WTC11 (cell line): ENCODE measurements at regions not wholly inside any gene's neighbourhood (a gene's known extent, or its start where the extent isn't known, plus 50 kb on each side); places are given as distances from the start of the nearest gene placed in this dataset.

Source experiments
- ATAC-seq: fragments of 200-7000 bp; cut with Tn5 transposase; 2 replicates; pipeline ENCODE4 v1.10.0; 2021; ENCODE audit warnings: mild to moderate bottlenecking, moderate library complexity
- CTCF ChIA-PET: fragments of 300-600 bp; sonication (Branson Sonifier 250); formaldehyde crosslinking; loops from one replicate; lab custom pipeline; 2021; ENCODE audit warnings: antibody characterized with exemption; lab: Charles Lee
- POLR2A ChIA-PET: fragments of 350-600 bp; sonication (Branson Sonifier 250); formaldehyde crosslinking; loops from one replicate; lab custom pipeline; 2021; ENCODE audit warnings: antibody characterized with exemption; lab: Charles Lee
- DNase-seq: peaks from one replicate; pipeline ENCODE4 v3.0.0; 2021; ENCODE audit warnings: low spot score
- H3K27ac Mint-ChIP-seq: 2 replicates; pipeline ENCODE4 v1.8.0; 2021; ENCODE audit warnings: mixed read lengths
- H3K27me3 Mint-ChIP-seq: 2 replicates; pipeline ENCODE4 v1.8.0; 2021; ENCODE audit warnings: low read depth, mild to moderate bottlenecking, moderate library complexity, mixed read lengths
- H3K36me3 Mint-ChIP-seq: 2 replicates; pipeline ENCODE4 v1.8.0; 2021; ENCODE audit warnings: mixed read lengths
- H3K4me1 Mint-ChIP-seq: 2 replicates; pipeline ENCODE4 v1.8.0; 2022; ENCODE audit warnings: mixed read lengths
- H3K4me3 Mint-ChIP-seq: 2 replicates; pipeline ENCODE4 v1.8.0; 2021; ENCODE audit warnings: mild to moderate bottlenecking, moderate library complexity, mixed read lengths
- H3K9me3 Mint-ChIP-seq: 2 replicates; pipeline ENCODE4 v1.8.0; 2021; ENCODE audit warnings: mixed read lengths
- ELF4 ChIP-seq: sonication (generic); formaldehyde crosslinking; IDR thresholded peaks from 2 replicates; pipeline ENCODE4 v1.8.1; 2022; ENCODE audit warnings: low read depth, mild to moderate bottlenecking, moderate library complexity, missing genetic modification reagents
- EMX1 ChIP-seq: fragments of 250-450 bp; sonication (Bioruptor Pico); IDR thresholded peaks from 2 replicates; pipeline ENCODE4 v1.8.0; 2021; ENCODE audit warnings: mild to moderate bottlenecking
- ETV6 ChIP-seq: sonication (generic); formaldehyde crosslinking; IDR thresholded peaks from 2 replicates; pipeline ENCODE4 v1.8.1; 2022; ENCODE audit warnings: mild to moderate bottlenecking, missing genetic modification reagents
- GABPB1 ChIP-seq: sonication (generic); formaldehyde crosslinking; IDR thresholded peaks from 2 replicates; pipeline ENCODE4 v1.8.1; 2023; ENCODE audit warnings: mild to moderate bottlenecking, missing genetic modification reagents
- GRHL2 ChIP-seq: fragments of 250-450 bp; sonication (Bioruptor Pico); IDR thresholded peaks from 2 replicates; pipeline ENCODE4 v1.8.0; 2022; ENCODE audit warnings: mild to moderate bottlenecking, moderate library complexity; ENCODE audit not compliant: insufficient replicate concordance, severe bottlenecking
- GTF2I ChIP-seq: fragments of 250-450 bp; sonication (Bioruptor Pico); conservative IDR thresholded peaks from 2 replicates; pipeline ENCODE4 v1.4.0; 2021; ENCODE audit warnings: mild to moderate bottlenecking
- NR3C1 ChIP-seq: sonication (generic); formaldehyde crosslinking; conservative IDR thresholded peaks from 2 replicates; pipeline ENCODE4 v1.8.1; 2023; ENCODE audit warnings: low read depth, mild to moderate bottlenecking, missing genetic modification reagents
- OVOL2 ChIP-seq: fragments of 250-450 bp; sonication (Bioruptor Pico); IDR thresholded peaks from 2 replicates; pipeline ENCODE4 v1.9.0; 2021; ENCODE audit warnings: mild to moderate bottlenecking, borderline replicate concordance
- ZNF263 ChIP-seq: sonication (generic); formaldehyde crosslinking; IDR thresholded peaks from 2 replicates; pipeline ENCODE4 v1.8.1; 2022; ENCODE audit warnings: low read depth, mild to moderate bottlenecking, moderate library complexity, missing genetic modification reagents
- ZNF317 ChIP-seq: sonication (generic); formaldehyde crosslinking; IDR thresholded peaks from 2 replicates; pipeline ENCODE4 v1.8.1; 2023; ENCODE audit warnings: low read depth, mild to moderate bottlenecking, moderate library complexity, missing genetic modification reagents, borderline replicate concordance
- ZNF396 ChIP-seq: fragments of 250-450 bp; sonication (Bioruptor Pico); IDR thresholded peaks from 2 replicates; pipeline ENCODE4 v1.8.0; 2021; ENCODE audit warnings: mild to moderate bottlenecking, moderate library complexity, borderline replicate concordance
- ZNF671 ChIP-seq: fragments of 250-450 bp; sonication (Bioruptor Pico); IDR thresholded peaks from 2 replicates; pipeline ENCODE4 v1.8.0; 2021; ENCODE audit warnings: mild to moderate bottlenecking
- TF ChIP-seq, protein P1 (sequence below): sonication (generic); formaldehyde crosslinking; IDR thresholded peaks from 2 replicates; pipeline ENCODE4 v1.8.1; 2022; ENCODE audit warnings: mild to moderate bottlenecking, moderate library complexity, missing genetic modification reagents
- TF ChIP-seq, protein P2 (sequence below): fragments of 250-450 bp; sonication (Bioruptor Pico); IDR thresholded peaks from 2 replicates; pipeline ENCODE4 v1.9.0; 2021; ENCODE audit warnings: mild to moderate bottlenecking
- TF ChIP-seq, protein P3 (sequence below): sonication (generic); formaldehyde crosslinking; IDR thresholded peaks from 2 replicates; pipeline ENCODE4 v1.8.1; 2023; ENCODE audit warnings: mild to moderate bottlenecking, missing genetic modification reagents
- TF ChIP-seq, protein P4 (sequence below): fragments of 250-450 bp; sonication (Bioruptor Pico); IDR thresholded peaks from 2 replicates; pipeline ENCODE4 v1.9.0; 2021; ENCODE audit warnings: mild to moderate bottlenecking
- TF ChIP-seq, protein P5 (sequence below): sonication (generic); formaldehyde crosslinking; IDR thresholded peaks from 2 replicates; pipeline ENCODE4 v1.8.1; 2022; ENCODE audit warnings: low read depth, missing genetic modification reagents, borderline replicate concordance
- TF ChIP-seq, protein P6 (sequence below): sonication (generic); formaldehyde crosslinking; IDR thresholded peaks from 2 replicates; pipeline ENCODE4 v1.8.1; 2023; ENCODE audit warnings: mild to moderate bottlenecking, missing genetic modification reagents
- TF ChIP-seq, protein P7 (sequence below): sonication (generic); formaldehyde crosslinking; IDR thresholded peaks from 2 replicates; pipeline ENCODE4 v1.8.1; 2023; ENCODE audit warnings: mild to moderate bottlenecking, moderate library complexity, missing genetic modification reagents

DNA sequence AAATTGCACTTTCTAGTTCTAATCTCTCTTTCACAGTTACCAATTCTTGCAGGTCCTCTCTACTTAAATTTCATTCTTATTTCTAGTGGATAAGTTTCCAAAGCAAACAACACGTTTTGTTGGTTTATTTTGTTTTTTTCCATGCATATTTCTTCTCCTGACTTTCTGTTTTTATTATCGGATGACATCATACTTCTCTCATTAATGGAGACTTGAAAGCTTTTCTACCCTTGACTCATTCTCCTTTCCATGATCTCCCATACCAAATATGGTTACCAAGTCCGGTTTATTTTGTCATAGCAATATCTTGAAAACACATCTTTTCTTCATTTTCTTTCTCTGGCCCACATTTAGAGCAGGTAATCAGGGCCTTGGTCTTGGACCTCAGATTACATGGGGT is 796.5 kb downstream of the GALC start (continued):
- TF ChIP-seq, protein P1, sequence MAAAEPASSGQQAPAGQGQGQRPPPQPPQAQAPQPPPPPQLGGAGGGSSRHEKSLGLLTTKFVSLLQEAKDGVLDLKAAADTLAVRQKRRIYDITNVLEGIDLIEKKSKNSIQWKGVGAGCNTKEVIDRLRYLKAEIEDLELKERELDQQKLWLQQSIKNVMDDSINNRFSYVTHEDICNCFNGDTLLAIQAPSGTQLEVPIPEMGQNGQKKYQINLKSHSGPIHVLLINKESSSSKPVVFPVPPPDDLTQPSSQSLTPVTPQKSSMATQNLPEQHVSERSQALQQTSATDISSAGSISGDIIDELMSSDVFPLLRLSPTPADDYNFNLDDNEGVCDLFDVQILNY: no peak
- TF ChIP-seq, protein P2, sequence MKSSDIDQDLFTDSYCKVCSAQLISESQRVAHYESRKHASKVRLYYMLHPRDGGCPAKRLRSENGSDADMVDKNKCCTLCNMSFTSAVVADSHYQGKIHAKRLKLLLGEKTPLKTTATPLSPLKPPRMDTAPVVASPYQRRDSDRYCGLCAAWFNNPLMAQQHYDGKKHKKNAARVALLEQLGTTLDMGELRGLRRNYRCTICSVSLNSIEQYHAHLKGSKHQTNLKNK (CRISPR knock-in tag): no peak
- no peak for TF ChIP-seq ZNF263 (CRISPR knock-in tag)
- TF ChIP-seq, protein P3, sequence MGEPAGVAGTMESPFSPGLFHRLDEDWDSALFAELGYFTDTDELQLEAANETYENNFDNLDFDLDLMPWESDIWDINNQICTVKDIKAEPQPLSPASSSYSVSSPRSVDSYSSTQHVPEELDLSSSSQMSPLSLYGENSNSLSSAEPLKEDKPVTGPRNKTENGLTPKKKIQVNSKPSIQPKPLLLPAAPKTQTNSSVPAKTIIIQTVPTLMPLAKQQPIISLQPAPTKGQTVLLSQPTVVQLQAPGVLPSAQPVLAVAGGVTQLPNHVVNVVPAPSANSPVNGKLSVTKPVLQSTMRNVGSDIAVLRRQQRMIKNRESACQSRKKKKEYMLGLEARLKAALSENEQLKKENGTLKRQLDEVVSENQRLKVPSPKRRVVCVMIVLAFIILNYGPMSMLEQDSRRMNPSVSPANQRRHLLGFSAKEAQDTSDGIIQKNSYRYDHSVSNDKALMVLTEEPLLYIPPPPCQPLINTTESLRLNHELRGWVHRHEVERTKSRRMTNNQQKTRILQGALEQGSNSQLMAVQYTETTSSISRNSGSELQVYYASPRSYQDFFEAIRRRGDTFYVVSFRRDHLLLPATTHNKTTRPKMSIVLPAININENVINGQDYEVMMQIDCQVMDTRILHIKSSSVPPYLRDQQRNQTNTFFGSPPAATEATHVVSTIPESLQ (CRISPR knock-in tag): no peak
- no peak for TF ChIP-seq GRHL2 (CRISPR knock-in tag)
- TF ChIP-seq ETV6 (CRISPR knock-in tag): no peak
- TF ChIP-seq, protein P4, sequence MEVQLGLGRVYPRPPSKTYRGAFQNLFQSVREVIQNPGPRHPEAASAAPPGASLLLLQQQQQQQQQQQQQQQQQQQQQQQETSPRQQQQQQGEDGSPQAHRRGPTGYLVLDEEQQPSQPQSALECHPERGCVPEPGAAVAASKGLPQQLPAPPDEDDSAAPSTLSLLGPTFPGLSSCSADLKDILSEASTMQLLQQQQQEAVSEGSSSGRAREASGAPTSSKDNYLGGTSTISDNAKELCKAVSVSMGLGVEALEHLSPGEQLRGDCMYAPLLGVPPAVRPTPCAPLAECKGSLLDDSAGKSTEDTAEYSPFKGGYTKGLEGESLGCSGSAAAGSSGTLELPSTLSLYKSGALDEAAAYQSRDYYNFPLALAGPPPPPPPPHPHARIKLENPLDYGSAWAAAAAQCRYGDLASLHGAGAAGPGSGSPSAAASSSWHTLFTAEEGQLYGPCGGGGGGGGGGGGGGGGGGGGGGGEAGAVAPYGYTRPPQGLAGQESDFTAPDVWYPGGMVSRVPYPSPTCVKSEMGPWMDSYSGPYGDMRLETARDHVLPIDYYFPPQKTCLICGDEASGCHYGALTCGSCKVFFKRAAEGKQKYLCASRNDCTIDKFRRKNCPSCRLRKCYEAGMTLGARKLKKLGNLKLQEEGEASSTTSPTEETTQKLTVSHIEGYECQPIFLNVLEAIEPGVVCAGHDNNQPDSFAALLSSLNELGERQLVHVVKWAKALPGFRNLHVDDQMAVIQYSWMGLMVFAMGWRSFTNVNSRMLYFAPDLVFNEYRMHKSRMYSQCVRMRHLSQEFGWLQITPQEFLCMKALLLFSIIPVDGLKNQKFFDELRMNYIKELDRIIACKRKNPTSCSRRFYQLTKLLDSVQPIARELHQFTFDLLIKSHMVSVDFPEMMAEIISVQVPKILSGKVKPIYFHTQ (CRISPR knock-in tag): no peak
- no peak for TF ChIP-seq ZNF396 (CRISPR knock-in tag)
- TF ChIP-seq ZNF671 (CRISPR knock-in tag): no peak
- TF ChIP-seq, all 79 proteins: peak for 0

DNA sequence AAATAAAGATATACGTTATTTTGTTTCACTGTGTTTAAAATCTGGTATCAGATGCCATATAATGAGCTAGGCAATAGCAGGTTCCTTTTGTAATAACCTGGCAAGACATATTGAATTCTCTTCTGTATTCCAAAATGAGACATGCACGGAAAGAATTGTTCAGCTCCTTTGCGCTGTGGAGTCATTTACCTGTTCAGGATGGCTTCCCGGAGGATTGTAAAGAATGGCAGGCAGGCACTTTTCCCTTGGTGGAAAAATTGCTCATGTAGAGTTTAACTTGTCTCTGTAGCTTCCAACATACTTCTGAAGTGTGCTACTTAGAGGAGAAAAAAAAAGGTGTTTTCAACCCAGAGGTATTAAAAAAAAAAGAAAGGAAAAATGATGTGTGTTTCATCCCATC is 805.2 kb downstream of the GALC start:
- DNase-seq: no peak
- H3K4me3 Mint-ChIP-seq: no peak overlapping the region
- POLR2A ChIA-PET: no interaction called here

More for the DNA sequence above, 805.2 kb downstream of the GALC start:
- H3K27ac Mint-ChIP-seq: no peak overlapping the region
- peaks cover 52% of the 10 kb centered on the region for H3K4me1 Mint-ChIP-seq
- ATAC-seq: no peak
- H3K27me3 Mint-ChIP-seq: peaks cover 29% of the 10 kb centered on the region
- no peaks in the 10 kb centered on the region for H3K9me3 Mint-ChIP-seq
- H3K36me3 Mint-ChIP-seq: no peaks in the 10 kb centered on the region
- CTCF ChIA-PET: no interaction called here
- TF ChIP-seq, protein P5, sequence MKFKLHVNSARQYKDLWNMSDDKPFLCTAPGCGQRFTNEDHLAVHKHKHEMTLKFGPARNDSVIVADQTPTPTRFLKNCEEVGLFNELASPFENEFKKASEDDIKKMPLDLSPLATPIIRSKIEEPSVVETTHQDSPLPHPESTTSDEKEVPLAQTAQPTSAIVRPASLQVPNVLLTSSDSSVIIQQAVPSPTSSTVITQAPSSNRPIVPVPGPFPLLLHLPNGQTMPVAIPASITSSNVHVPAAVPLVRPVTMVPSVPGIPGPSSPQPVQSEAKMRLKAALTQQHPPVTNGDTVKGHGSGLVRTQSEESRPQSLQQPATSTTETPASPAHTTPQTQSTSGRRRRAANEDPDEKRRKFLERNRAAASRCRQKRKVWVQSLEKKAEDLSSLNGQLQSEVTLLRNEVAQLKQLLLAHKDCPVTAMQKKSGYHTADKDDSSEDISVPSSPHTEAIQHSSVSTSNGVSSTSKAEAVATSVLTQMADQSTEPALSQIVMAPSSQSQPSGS (CRISPR knock-in tag): no peak
- no peak for TF ChIP-seq ZNF263 (CRISPR knock-in tag)
- TF ChIP-seq GABPB1: no peak
- no peak for TF ChIP-seq GTF2I (CRISPR knock-in tag)
- no peak for TF ChIP-seq NR3C1 (CRISPR knock-in tag)
- TF ChIP-seq ELF4 (CRISPR knock-in tag): no peak
- TF ChIP-seq OVOL2 (CRISPR knock-in tag): no peak
- TF ChIP-seq EMX1 (CRISPR knock-in tag): no peak
- TF ChIP-seq, protein P6, sequence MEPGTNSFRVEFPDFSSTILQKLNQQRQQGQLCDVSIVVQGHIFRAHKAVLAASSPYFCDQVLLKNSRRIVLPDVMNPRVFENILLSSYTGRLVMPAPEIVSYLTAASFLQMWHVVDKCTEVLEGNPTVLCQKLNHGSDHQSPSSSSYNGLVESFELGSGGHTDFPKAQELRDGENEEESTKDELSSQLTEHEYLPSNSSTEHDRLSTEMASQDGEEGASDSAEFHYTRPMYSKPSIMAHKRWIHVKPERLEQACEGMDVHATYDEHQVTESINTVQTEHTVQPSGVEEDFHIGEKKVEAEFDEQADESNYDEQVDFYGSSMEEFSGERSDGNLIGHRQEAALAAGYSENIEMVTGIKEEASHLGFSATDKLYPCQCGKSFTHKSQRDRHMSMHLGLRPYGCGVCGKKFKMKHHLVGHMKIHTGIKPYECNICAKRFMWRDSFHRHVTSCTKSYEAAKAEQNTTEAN (CRISPR knock-in tag): no peak
- TF ChIP-seq, protein P7, sequence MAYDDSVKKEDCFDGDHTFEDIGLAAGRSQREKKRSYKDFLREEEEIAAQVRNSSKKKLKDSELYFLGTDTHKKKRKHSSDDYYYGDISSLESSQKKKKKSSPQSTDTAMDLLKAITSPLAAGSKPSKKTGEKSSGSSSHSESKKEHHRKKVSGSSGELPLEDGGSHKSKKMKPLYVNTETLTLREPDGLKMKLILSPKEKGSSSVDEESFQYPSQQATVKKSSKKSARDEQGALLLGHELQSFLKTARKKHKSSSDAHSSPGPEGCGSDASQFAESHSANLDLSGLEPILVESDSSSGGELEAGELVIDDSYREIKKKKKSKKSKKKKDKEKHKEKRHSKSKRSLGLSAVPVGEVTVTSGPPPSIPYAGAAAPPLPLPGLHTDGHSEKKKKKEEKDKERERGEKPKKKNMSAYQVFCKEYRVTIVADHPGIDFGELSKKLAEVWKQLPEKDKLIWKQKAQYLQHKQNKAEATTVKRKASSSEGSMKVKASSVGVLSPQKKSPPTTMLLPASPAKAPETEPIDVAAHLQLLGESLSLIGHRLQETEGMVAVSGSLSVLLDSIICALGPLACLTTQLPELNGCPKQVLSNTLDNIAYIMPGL (CRISPR knock-in tag): no peak
- TF ChIP-seq ZNF317 (CRISPR knock-in tag): no peak
- TF ChIP-seq, protein P1: no peak
